Mucosa of rectum (tissue), 2 donors: ENCODE measurements at regions not wholly inside any gene's neighbourhood (a gene's known extent, or its start where the extent isn't known, plus 50 kb on each side); places are given as distances from the start of the nearest gene placed in this dataset.

ENCODE experiments used
- H3K27ac ChIP-seq, 2 donors: one replicate each; pipeline ENCODE4 v1.7.0; 2013; ENCODE audit warnings: inconsistent platforms in 2 of 2, low read depth in 2 of 2, low read length in 2 of 2
- H3K27me3 ChIP-seq, 2 donors: one replicate each; pipeline ENCODE4 v1.7.0; 2013; ENCODE audit warnings: low read length in 2 of 2; ENCODE audit not compliant: control insufficient read depth in 2 of 2, insufficient read depth in 2 of 2
- H3K36me3 ChIP-seq, 2 donors: one replicate each; pipeline ENCODE4 v1.7.0; 2013; ENCODE audit warnings: low read length in 2 of 2; ENCODE audit not compliant: control insufficient read depth in 2 of 2, insufficient read depth in 2 of 2
- H3K4me1 ChIP-seq, 2 donors: one replicate each; pipeline ENCODE4 v1.7.0; 2013; ENCODE audit warnings: low read length in 2 of 2, mild to moderate bottlenecking in 1 of 2; ENCODE audit not compliant: control insufficient read depth in 2 of 2, insufficient read depth in 2 of 2
- H3K4me3 ChIP-seq, 2 donors: one replicate each; pipeline ENCODE4 v1.7.0; 2013; ENCODE audit warnings: low read length in 2 of 2
- H3K9ac ChIP-seq, 2 donors: one replicate each; pipeline ENCODE4 v1.7.0; 2013; ENCODE audit warnings: low read length in 2 of 2, low read depth in 1 of 2, mild to moderate bottlenecking in 1 of 2
- H3K9me3 ChIP-seq, 2 donors: one replicate each; pipeline ENCODE4 v1.7.0; 2013; ENCODE audit warnings: low read length in 2 of 2; ENCODE audit not compliant: control insufficient read depth in 2 of 2
- donor health status: healthy.
- donor health status: Normal muscosa, but diverticular disease.

GRCh38 chr2:222779145-222779832 lies 81.5 kb upstream of the ACSL3 start:
- no peaks in the 10 kb centered on the region for H3K27me3 ChIP-seq
- no peak overlapping the region for H3K4me3 ChIP-seq
- H3K27ac ChIP-seq: no peak overlapping the region
- H3K9ac ChIP-seq: no peak overlapping the region
- no peaks in the 10 kb centered on the region for H3K36me3 ChIP-seq
- H3K9me3 ChIP-seq: no peaks in the 10 kb centered on the region
- H3K4me1 ChIP-seq: peaks cover 0 to 2% of the 10 kb centered on the region in 2 donors

- no peak overlapping the region for H3K9ac ChIP-seq
- no peaks in the 10 kb centered on the region for H3K27me3 ChIP-seq
- no peaks in the 10 kb centered on the region for H3K36me3 ChIP-seq
- H3K4me1 ChIP-seq: peaks cover 0 to 2% of the 10 kb centered on the region in 2 donors
- no peak overlapping the region for H3K27ac ChIP-seq
- no peaks in the 10 kb centered on the region for H3K9me3 ChIP-seq
- H3K4me3 ChIP-seq: no peak overlapping the region
Observed at GRCh38 chr2:222780051-222780450, 80.8 kb upstream of the ACSL3 start.

GRCh38 chr2:222782201-222782730 lies 78.6 kb upstream of the ACSL3 start:
- Histone ChIP-seq H3K4me3 (no peak overlapping the region), H3K9ac (no peak overlapping the region), H3K27me3 (no peaks in the 10 kb centered on the region)

GRCh38 chr2:222783592-222783991 lies 77.2 kb upstream of the ACSL3 start:
- no peak overlapping the region for H3K27ac ChIP-seq
- no peak overlapping the region for H3K9ac ChIP-seq
- no peaks in the 10 kb centered on the region for H3K9me3 ChIP-seq
- H3K27me3 ChIP-seq: no peaks in the 10 kb centered on the region
- no peaks in the 10 kb centered on the region for H3K4me1 ChIP-seq
- no peak overlapping the region for H3K4me3 ChIP-seq
- H3K36me3 ChIP-seq: no peaks in the 10 kb centered on the region

More at GRCh38 chr2:222782201-222782730, 78.6 kb upstream of the ACSL3 start:
- no peaks in the 10 kb centered on the region for H3K9me3 ChIP-seq
- no peak overlapping the region for H3K27ac ChIP-seq
- H3K36me3 ChIP-seq: no peaks in the 10 kb centered on the region
- H3K4me1 ChIP-seq: no peaks in the 10 kb centered on the region

- Histone ChIP-seq H3K9me3 (no peaks in the 10 kb centered on the region), H3K27ac (no peak overlapping the region), H3K4me3 (no peak overlapping the region), H3K27me3 (no peaks in the 10 kb centered on the region), H3K36me3 (no peaks in the 10 kb centered on the region), H3K9ac (no peak overlapping the region), H3K4me1 (peaks cover under 1 to 16% of the 10 kb centered on the region in 2 donors)
Observed at GRCh38 chr2:222790932-222791331, 69.9 kb upstream of the ACSL3 start.

- Histone ChIP-seq H3K9me3 (no peaks in the 10 kb centered on the region), H3K27me3 (no peaks in the 10 kb centered on the region), H3K27ac (no peak overlapping the region), H3K4me1 (peaks cover 11 to 27% of the 10 kb centered on the region in 2 donors), H3K9ac (no peak overlapping the region), H3K36me3 (no peaks in the 10 kb centered on the region), H3K4me3 (no peak overlapping the region)
Observed at GRCh38 chr2:222792001-222792611, 68.7 kb upstream of the ACSL3 start.

- Histone ChIP-seq H3K4me3 (no peak overlapping the region), H3K9me3 (no peaks in the 10 kb centered on the region), H3K36me3 (no peaks in the 10 kb centered on the region), H3K27me3 (no peaks in the 10 kb centered on the region), H3K4me1 (peaks cover 21 to 41% of the 10 kb centered on the region in 2 donors), H3K27ac (no peak overlapping the region), H3K9ac (no peak overlapping the region)
Observed at GRCh38 chr2:222794585-222795449, 66.0 kb upstream of the ACSL3 start.

- peaks cover 21 to 41% of the 10 kb centered on the region in 2 donors for H3K4me1 ChIP-seq
Observed at GRCh38 chr2:222795450-222796357, 65.1 kb upstream of the ACSL3 start.

GRCh38 chr2:222796413-222797103 lies 64.3 kb upstream of the ACSL3 start:
- H3K4me1 ChIP-seq: peaks cover 21 to 41% of the 10 kb centered on the region in 2 donors
- peak overlapping the region in 1 of 2 donors; percentile 8 for H3K9ac ChIP-seq
- no peaks in the 10 kb centered on the region for H3K36me3 ChIP-seq
- no peak overlapping the region for H3K4me3 ChIP-seq
- H3K9me3 ChIP-seq: no peaks in the 10 kb centered on the region
- peak overlapping the region; percentile 74 to 80 for H3K27ac ChIP-seq
- no peaks in the 10 kb centered on the region for H3K27me3 ChIP-seq

More at GRCh38 chr2:222795450-222796357, 65.1 kb upstream of the ACSL3 start:
- H3K27me3 ChIP-seq: no peaks in the 10 kb centered on the region
- peak overlapping the region in 1 of 2 donors; percentile 5 for H3K4me3 ChIP-seq
- peak overlapping the region in 1 of 2 donors; percentile 41 for H3K9ac ChIP-seq
- H3K27ac ChIP-seq: peak overlapping the region; percentile 74 to 80
- no peaks in the 10 kb centered on the region for H3K9me3 ChIP-seq
- no peaks in the 10 kb centered on the region for H3K36me3 ChIP-seq
